Prostate gland (tissue), 2 donors: ENCODE measurements at regions not wholly inside any gene's neighbourhood (a gene's known extent, or its start where the extent isn't known, plus 50 kb on each side); places are given as distances from the start of the nearest gene placed in this dataset.

Experiments used
- DNase-seq: peaks from one replicate; pipeline ENCODE4 v3.0.0-alpha.2; 2019; ENCODE audit warnings: low spot score
- H3K27ac ChIP-seq, 2 donors: fragments of 200-600 bp; sonication (generic); 2 replicates each; pipeline ENCODE4 v1.5.1; 2017 to 2019
- H3K27me3 ChIP-seq: fragments of 200-600 bp; sonication (generic); replicated peaks from 2 replicates; pipeline ENCODE4 v1.5.1; 2019; ENCODE audit not compliant: insufficient read depth
- H3K36me3 ChIP-seq, 2 donors: fragments of 200-600 bp; sonication (generic); 1 replicate in 1 of 2; 2 replicates in 1 of 2; pipeline versions ENCODE4 v1.5.1 to v1.8.1; 2017 to 2019
- H3K4me1 ChIP-seq: fragments of 200-600 bp; sonication (generic); replicated peaks from 2 replicates; pipeline ENCODE4 v1.5.1; 2019
- H3K4me3 ChIP-seq, 2 donors: fragments of 200-600 bp; sonication (generic); 2 replicates each; pipeline ENCODE4 v1.5.1; 2017 to 2019
- H3K9me3 ChIP-seq: fragments of 200-600 bp; sonication (generic); 2 replicates; pipeline ENCODE4 v1.5.1; 2017
- POLR2A ChIP-seq: fragments of 450-650 bp; IDR thresholded peaks from one replicate; pipeline ENCODE4 v1.6.1; 2016; ENCODE audit warnings: antibody characterized with exemption, mild to moderate bottlenecking
- POLR2AphosphoS5 ChIP-seq: sonication (generic); formaldehyde crosslinking; IDR thresholded peaks from one replicate; pipeline ENCODE4 v1.6.1; 2017; ENCODE audit warnings: antibody characterized with exemption
- WGBS: methylation state at CpG from one replicate; pipeline ENCODE4 v1.1.5; 2018; 5-methylcytosine and 5-hydroxymethylcytosine counted together
- intact Hi-C: fragments of 100-400 bp; cut with DNase I; formaldehyde crosslinking; loops from one replicate; pipeline ENCODE4 v1.14.2; 2022
- TF ChIP-seq, protein P1 (sequence below), 4 experiments: fragments of 200-600 bp in 2 of 4; fragments of 450-650 bp in 2 of 4; sonication (generic) in 2 of 4; IDR thresholded peaks; 1 replicate in 3 of 4; 2 replicates in 1 of 4; pipeline ENCODE4 v1.5.1; 2016 to 2019; ENCODE audit warnings: antibody characterized with exemption in 4 of 4, mild to moderate bottlenecking in 2 of 4, moderate library complexity in 2 of 4

DNA sequence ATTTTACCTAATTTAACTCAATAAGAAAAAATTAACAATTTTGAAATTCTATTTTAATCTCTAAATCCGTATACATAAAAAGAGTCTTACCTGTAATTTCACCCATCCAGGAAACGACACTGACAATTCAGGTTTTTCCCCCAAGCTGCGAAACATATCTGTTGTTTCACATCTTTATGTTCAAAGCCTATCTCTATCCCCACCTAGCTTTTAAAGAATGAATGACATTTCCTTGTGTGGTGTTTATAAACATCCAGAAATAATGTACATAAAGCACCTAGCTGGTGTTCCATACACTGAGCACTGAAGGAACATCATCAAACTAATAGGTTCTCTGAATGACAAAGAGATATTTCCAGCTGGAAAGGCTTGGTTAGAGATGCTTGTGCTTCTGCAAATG, 867.8 kb downstream of the SQOR start:
- Histone ChIP-seq H3K4me1 (no peaks in the 10 kb centered on the region), H3K36me3 (no peaks in the 10 kb centered on the region), H3K4me3 (no peak overlapping the region), H3K27me3 (no peaks in the 10 kb centered on the region), H3K27ac (no peak overlapping the region), H3K9me3 (no peaks in the 10 kb centered on the region)
- WGBS, result 39% methylated on average over 3 of the region's 3 CpGs
- TF ChIP-seq, protein P1, sequence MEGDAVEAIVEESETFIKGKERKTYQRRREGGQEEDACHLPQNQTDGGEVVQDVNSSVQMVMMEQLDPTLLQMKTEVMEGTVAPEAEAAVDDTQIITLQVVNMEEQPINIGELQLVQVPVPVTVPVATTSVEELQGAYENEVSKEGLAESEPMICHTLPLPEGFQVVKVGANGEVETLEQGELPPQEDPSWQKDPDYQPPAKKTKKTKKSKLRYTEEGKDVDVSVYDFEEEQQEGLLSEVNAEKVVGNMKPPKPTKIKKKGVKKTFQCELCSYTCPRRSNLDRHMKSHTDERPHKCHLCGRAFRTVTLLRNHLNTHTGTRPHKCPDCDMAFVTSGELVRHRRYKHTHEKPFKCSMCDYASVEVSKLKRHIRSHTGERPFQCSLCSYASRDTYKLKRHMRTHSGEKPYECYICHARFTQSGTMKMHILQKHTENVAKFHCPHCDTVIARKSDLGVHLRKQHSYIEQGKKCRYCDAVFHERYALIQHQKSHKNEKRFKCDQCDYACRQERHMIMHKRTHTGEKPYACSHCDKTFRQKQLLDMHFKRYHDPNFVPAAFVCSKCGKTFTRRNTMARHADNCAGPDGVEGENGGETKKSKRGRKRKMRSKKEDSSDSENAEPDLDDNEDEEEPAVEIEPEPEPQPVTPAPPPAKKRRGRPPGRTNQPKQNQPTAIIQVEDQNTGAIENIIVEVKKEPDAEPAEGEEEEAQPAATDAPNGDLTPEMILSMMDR (IDR thresholded peaks at IDR 0.05), result no peak
- TF ChIP-seq POLR2A (no peak), POLR2AphosphoS5 (no peak)
- no peak for DNase-seq
- intact Hi-C loops, result no loop called here

DNA sequence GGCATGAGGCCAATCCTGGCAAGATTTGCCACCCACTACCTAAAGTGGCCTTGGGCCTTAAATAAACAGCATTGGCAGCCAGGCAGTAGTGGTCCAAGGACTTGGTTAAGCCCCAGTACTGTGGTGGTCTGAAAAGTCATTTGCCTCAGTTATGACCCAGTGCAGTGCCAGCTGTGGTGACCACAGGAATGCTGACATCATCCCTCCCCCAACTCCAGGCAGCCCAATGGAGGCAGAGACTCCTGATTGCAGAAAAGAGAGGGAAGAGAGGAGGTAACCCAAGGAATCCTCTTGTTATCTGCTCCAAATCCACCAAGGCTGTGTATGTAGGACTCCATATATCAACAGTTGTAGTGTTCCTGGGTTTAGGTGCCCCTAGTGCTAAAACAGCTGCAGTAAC, 883.6 kb downstream of the SQOR start:
- Histone ChIP-seq H3K9me3 (no peaks in the 10 kb centered on the region), H3K4me3 (no peak overlapping the region), H3K27me3 (no peaks in the 10 kb centered on the region), H3K27ac (no peak overlapping the region), H3K36me3 (no peaks in the 10 kb centered on the region), H3K4me1 (no peaks in the 10 kb centered on the region)
- DNase-seq, result no peak
- intact Hi-C loops, result no loop called here
- TF ChIP-seq POLR2A (no peak), POLR2AphosphoS5 (no peak)
- TF ChIP-seq, protein P1 (IDR thresholded peaks at IDR 0.05), result no peak

DNA sequence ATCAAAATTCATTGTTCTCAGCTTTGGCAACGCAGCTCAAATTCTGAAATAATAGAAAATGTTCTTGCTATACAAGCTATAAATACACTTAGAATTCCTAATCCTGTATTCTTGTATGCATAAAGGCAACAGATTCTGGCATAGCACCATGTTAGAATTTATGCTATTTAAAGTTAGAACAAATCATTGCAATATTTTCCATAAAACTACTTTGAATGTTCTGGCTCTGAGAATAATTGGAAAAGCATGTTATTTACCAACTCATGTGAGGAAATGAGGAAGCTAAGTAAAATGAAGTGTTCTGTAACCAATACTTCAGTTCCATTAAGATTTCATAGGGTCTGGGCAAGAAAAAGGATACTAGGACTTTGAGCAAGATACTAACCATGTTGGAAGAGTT, 888.9 kb downstream of the SQOR start:
- Histone ChIP-seq H3K36me3 (no peaks in the 10 kb centered on the region), H3K4me1 (no peaks in the 10 kb centered on the region), H3K27ac (no peak overlapping the region), H3K9me3 (no peaks in the 10 kb centered on the region), H3K27me3 (no peaks in the 10 kb centered on the region), H3K4me3 (no peak overlapping the region)
- no peak for DNase-seq
- intact Hi-C loops, result no loop called here
- TF ChIP-seq, protein P1 (IDR thresholded peaks at IDR 0.05), result no peak
- TF ChIP-seq POLR2AphosphoS5 (no peak), POLR2A (no peak)
- WGBS, result 92% methylated on average over 1 of the region's 1 CpG

DNA sequence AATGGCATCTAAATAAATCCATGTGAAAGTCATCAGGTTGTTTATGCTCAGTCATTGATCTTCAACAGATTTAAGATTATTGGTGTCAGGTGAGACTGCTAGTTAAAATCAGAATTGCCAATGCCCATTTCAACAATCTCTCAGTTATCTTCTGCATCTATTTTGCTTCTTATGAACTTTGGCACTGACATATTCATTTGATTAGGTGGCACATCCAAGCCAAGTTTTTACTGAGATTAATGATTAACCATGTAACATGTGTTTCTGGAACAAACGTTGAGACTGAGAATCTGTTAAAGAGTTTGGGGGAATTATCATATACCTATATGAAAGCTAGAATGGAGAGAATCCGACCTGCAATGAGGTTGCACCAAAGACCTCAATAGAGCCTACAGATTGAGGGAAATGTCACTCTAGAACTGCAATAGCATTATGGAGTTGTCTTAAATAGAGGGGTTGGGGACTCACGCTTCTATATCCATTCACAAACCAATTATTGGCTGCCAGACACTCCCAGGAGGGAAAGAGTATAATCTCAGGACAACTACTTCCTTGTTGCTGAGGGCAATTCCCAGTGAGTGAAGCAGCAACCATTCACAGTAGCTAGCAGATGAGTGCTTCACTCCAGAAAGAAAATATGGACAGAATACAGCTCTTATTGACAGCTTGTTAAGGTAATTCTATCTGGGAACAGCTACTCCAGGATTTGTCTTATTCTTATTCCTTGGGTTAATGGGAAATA, 891.3 kb downstream of the SQOR start:
- intact Hi-C loops, result no loop called here
- no peak for TF ChIP-seq POLR2AphosphoS5
- TF ChIP-seq, protein P1 (IDR thresholded peaks at IDR 0.05), result no peak
- no peak for TF ChIP-seq POLR2A
- H3K36me3 ChIP-seq, result no peaks in the 10 kb centered on the region
- H3K27me3 ChIP-seq, result no peaks in the 10 kb centered on the region
- no peaks in the 10 kb centered on the region for H3K4me1 ChIP-seq
- H3K4me3 ChIP-seq, result no peak overlapping the region
- H3K9me3 ChIP-seq, result no peaks in the 10 kb centered on the region
- 62% methylated on average over 3 of the region's 3 CpGs for WGBS
- no peak overlapping the region for H3K27ac ChIP-seq
- no peak for DNase-seq

DNA sequence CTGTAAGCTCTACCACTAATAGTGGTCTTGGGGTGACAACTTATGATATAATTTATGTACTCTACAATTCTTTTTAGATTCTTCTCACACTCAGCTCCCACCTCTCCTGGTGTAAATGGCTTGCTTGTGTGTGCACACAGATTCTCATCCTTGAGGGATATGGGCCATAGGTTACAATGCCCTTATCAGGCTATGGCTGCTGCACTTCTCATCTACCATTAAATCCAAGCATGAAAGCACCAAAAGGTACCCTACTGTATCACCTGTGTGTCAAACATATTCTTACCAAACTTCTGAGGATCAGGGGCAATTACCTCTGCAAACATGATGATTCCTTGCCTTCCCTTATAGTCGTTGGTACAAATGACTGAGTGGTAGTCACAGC, 891.9 kb downstream of the SQOR start:
- H3K36me3 ChIP-seq, result no peaks in the 10 kb centered on the region
- 65% methylated on average over 1 of the region's 1 CpG for WGBS
- no peak overlapping the region for H3K27ac ChIP-seq
- H3K4me1 ChIP-seq, result no peaks in the 10 kb centered on the region
- TF ChIP-seq, protein P1 (IDR thresholded peaks at IDR 0.05), result no peak
- TF ChIP-seq POLR2A (no peak), POLR2AphosphoS5 (no peak)
- H3K4me3 ChIP-seq, result no peak overlapping the region
- no peaks in the 10 kb centered on the region for H3K9me3 ChIP-seq
- H3K27me3 ChIP-seq, result no peaks in the 10 kb centered on the region
- intact Hi-C loops, result no loop called here
- DNase-seq, result no peak
